Neural cell (in vitro differentiated cells): ENCODE measurements at regions not wholly inside any gene's neighbourhood (a gene's known extent, or its start where the extent isn't known, plus 50 kb on each side); places are given as distances from the start of the nearest gene placed in this dataset.

Experiments used
- H2AFZ ChIP-seq: fragments of 200-600, 300-800 bp; sonication (generic), shearing (Covaris generic); 2 replicates; pipeline ENCODE4 v1.6.0; 2014; ENCODE audit warnings: low read depth, mild to moderate bottlenecking, antibody characterized with exemption, low read length, moderate library complexity
- H3F3A ChIP-seq: fragments of 200-600 bp; shearing (Covaris generic); 2 replicates; pipeline ENCODE4 v1.6.1; 2016; ENCODE audit warnings: mild to moderate bottlenecking, moderate library complexity, mixed read lengths, antibody characterized with exemption, low read length; ENCODE audit not compliant: insufficient read depth, poor library complexity, severe bottlenecking
- H3K27ac ChIP-seq: fragments of 200-600, 300-800 bp; sonication (generic), shearing (Covaris generic); 2 replicates; pipeline ENCODE4 v1.5.1; 2014; ENCODE audit warnings: mild to moderate bottlenecking, low read length, moderate library complexity
- H3K27me3 ChIP-seq: fragments of 300-800, 200-600 bp; sonication (generic), shearing (Covaris generic); 2 replicates; pipeline ENCODE4 v1.6.0; 2014; ENCODE audit warnings: mild to moderate bottlenecking, low read depth, low read length, moderate library complexity; ENCODE audit not compliant: insufficient read depth
- H3K36me3 ChIP-seq: fragments of 300-800, 200-600 bp; sonication (generic), shearing (Covaris generic); 2 replicates; pipeline ENCODE4 v1.5.1; 2014; ENCODE audit warnings: mild to moderate bottlenecking, antibody characterized with exemption, low read length, moderate library complexity; ENCODE audit not compliant: insufficient read depth
- H3K4me2 ChIP-seq: fragments of 300-800, 200-600 bp; sonication (generic), shearing (Covaris generic); 2 replicates; pipeline ENCODE4 v1.6.0; 2014; ENCODE audit warnings: mild to moderate bottlenecking, low read length
- H3K4me3 ChIP-seq: fragments of 300-800, 200-600 bp; sonication (generic), shearing (Covaris generic); 2 replicates; pipeline ENCODE4 v1.5.1; 2014; ENCODE audit warnings: mild to moderate bottlenecking, low read length, moderate library complexity
- H3K79me2 ChIP-seq: fragments of 200-600 bp; shearing (Covaris generic); replicated peaks from 2 replicates; pipeline ENCODE4 v1.6.0; 2014; ENCODE audit warnings: mild to moderate bottlenecking, low read length, moderate library complexity; ENCODE audit not compliant: insufficient read depth
- H3K9ac ChIP-seq: fragments of 300-800, 200-600 bp; sonication (generic), shearing (Covaris generic); 2 replicates; pipeline ENCODE4 v1.6.1; 2016; ENCODE audit warnings: mild to moderate bottlenecking, low read length, mixed read lengths
- H3K9me2 ChIP-seq: fragments of 200-600 bp; shearing (Covaris generic); 2 replicates; pipeline ENCODE4 v1.6.1; 2016; ENCODE audit warnings: mild to moderate bottlenecking, low read length, mixed read lengths; ENCODE audit not compliant: insufficient read depth
- H3K9me3 ChIP-seq: fragments of 200-600, 300-800 bp; sonication (generic), shearing (Covaris generic); 2 replicates; pipeline ENCODE4 v1.6.1; 2016; ENCODE audit warnings: mild to moderate bottlenecking, mixed run types, low read length, moderate library complexity, mixed read lengths
- H4K20me1 ChIP-seq: fragments of 200-600 bp; shearing (Covaris generic); 2 replicates; pipeline ENCODE4 v1.6.1; 2016; ENCODE audit warnings: mild to moderate bottlenecking, mixed run types; ENCODE audit not compliant: insufficient read depth
- EP300 ChIP-seq: fragments of 450-650 bp; conservative IDR thresholded peaks from 2 replicates; pipeline ENCODE4 v1.6.1; 2014; ENCODE audit warnings: antibody characterized with exemption, mild to moderate bottlenecking, moderate library complexity; ENCODE audit not compliant: poor library complexity, severe bottlenecking
- EZH2 ChIP-seq: fragments of 200-600, 300-800 bp; shearing (Covaris generic), sonication (generic); IDR thresholded peaks from 2 replicates; pipeline ENCODE4 v1.6.1; 2014; ENCODE audit warnings: antibody characterized with exemption, low read length, borderline replicate concordance, mild to moderate bottlenecking; ENCODE audit not compliant: insufficient read depth, poor library complexity, severe bottlenecking
- MXI1 ChIP-seq: fragments of 450-650 bp; conservative IDR thresholded peaks from 2 replicates; pipeline ENCODE4 v1.6.1; 2014; ENCODE audit warnings: antibody characterized with exemption, mild to moderate bottlenecking; ENCODE audit not compliant: poor library complexity, severe bottlenecking
- POLR2AphosphoS5 ChIP-seq: IDR thresholded peaks from 2 replicates; pipeline ENCODE4 v1.6.1; 2012
- RAD21 ChIP-seq: fragments of 450-650 bp; conservative IDR thresholded peaks from 2 replicates; pipeline ENCODE4 v1.6.1; 2014; ENCODE audit warnings: antibody characterized with exemption, mild to moderate bottlenecking, moderate library complexity
- SMC3 ChIP-seq: fragments of 450-650 bp; conservative IDR thresholded peaks from 2 replicates; pipeline ENCODE4 v1.6.1; 2014; ENCODE audit warnings: antibody characterized with exemption, mild to moderate bottlenecking, moderate library complexity; ENCODE audit not compliant: poor library complexity
- TAF1 ChIP-seq: IDR thresholded peaks from 2 replicates; pipeline ENCODE4 v1.6.1; 2012; ENCODE audit warnings: low read depth
- TF ChIP-seq, protein P1 (sequence below): fragments of 450-650 bp; IDR thresholded peaks from 2 replicates; pipeline ENCODE4 v1.5.1; 2014; ENCODE audit warnings: antibody characterized with exemption, mild to moderate bottlenecking, moderate library complexity; ENCODE audit not compliant: poor library complexity, severe bottlenecking
- TF ChIP-seq, protein P2 (sequence below): IDR thresholded peaks from 2 replicates; pipeline ENCODE4 v1.6.1; 2012; ENCODE audit warnings: borderline replicate concordance

DNA sequence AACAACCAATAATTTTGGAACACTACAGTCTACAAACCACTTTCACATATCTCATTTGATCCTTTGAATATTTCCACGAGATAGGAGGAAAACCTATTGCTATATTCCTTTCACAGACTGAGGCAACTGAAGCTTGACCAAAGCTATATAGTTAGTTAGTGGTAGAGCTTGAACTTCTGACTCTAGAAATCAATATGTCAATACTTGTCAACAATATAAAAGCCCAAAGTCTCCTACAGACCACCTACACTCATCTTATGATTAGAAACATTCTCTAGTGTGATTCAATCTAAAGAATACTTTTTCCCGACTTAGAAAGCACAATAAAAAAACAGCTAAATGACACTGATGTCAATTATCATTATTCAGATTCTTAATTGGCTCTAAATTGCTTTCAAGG is 139.4 kb downstream of the RPS29 start:
- Histone ChIP-seq H3K79me2 (no peaks in the 10 kb centered on the region), H2AFZ (no peak overlapping the region), H3K27ac (no peak overlapping the region)

DNA sequence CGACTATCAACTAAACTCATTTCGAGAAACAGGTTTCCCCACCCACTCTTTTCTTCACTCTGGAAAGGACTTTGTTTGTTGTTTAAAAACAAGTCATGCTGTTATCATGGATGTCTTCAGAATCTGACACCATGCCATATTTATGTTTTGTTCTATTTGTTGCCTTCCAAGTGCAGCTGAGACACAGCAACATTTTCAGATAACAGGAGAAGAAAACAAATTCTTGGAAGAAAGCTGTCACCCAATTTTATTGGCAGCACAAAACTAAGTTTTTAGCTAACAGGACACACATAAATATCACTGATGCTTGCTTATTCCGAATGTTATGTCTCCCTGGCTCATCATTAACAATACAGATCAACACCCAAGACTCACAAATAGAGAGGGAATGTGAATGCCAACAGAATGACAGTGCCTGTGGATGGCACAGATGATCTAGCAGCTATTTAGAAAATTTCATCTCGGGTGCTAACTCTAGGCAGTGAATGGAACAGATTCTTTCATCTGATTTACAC is 147.9 kb downstream of the RPS29 start:
- H2AFZ ChIP-seq: no peak overlapping the region
- H3K9me2 ChIP-seq: no peaks in the 10 kb centered on the region
- no peak overlapping the region for H3K4me2 ChIP-seq
- no peak overlapping the region for H3K4me3 ChIP-seq
- H3K9ac ChIP-seq: no peak overlapping the region
- H4K20me1 ChIP-seq: no peaks in the 10 kb centered on the region
- H3K36me3 ChIP-seq: no peaks in the 10 kb centered on the region
- TF ChIP-seq SMC3 (no peak), EZH2 (no peak), MXI1 (no peak), POLR2AphosphoS5 (no peak), RAD21 (no peak), EP300 (no peak)
- TF ChIP-seq, protein P1, sequence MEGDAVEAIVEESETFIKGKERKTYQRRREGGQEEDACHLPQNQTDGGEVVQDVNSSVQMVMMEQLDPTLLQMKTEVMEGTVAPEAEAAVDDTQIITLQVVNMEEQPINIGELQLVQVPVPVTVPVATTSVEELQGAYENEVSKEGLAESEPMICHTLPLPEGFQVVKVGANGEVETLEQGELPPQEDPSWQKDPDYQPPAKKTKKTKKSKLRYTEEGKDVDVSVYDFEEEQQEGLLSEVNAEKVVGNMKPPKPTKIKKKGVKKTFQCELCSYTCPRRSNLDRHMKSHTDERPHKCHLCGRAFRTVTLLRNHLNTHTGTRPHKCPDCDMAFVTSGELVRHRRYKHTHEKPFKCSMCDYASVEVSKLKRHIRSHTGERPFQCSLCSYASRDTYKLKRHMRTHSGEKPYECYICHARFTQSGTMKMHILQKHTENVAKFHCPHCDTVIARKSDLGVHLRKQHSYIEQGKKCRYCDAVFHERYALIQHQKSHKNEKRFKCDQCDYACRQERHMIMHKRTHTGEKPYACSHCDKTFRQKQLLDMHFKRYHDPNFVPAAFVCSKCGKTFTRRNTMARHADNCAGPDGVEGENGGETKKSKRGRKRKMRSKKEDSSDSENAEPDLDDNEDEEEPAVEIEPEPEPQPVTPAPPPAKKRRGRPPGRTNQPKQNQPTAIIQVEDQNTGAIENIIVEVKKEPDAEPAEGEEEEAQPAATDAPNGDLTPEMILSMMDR: no peak
- TF ChIP-seq, protein P2, sequence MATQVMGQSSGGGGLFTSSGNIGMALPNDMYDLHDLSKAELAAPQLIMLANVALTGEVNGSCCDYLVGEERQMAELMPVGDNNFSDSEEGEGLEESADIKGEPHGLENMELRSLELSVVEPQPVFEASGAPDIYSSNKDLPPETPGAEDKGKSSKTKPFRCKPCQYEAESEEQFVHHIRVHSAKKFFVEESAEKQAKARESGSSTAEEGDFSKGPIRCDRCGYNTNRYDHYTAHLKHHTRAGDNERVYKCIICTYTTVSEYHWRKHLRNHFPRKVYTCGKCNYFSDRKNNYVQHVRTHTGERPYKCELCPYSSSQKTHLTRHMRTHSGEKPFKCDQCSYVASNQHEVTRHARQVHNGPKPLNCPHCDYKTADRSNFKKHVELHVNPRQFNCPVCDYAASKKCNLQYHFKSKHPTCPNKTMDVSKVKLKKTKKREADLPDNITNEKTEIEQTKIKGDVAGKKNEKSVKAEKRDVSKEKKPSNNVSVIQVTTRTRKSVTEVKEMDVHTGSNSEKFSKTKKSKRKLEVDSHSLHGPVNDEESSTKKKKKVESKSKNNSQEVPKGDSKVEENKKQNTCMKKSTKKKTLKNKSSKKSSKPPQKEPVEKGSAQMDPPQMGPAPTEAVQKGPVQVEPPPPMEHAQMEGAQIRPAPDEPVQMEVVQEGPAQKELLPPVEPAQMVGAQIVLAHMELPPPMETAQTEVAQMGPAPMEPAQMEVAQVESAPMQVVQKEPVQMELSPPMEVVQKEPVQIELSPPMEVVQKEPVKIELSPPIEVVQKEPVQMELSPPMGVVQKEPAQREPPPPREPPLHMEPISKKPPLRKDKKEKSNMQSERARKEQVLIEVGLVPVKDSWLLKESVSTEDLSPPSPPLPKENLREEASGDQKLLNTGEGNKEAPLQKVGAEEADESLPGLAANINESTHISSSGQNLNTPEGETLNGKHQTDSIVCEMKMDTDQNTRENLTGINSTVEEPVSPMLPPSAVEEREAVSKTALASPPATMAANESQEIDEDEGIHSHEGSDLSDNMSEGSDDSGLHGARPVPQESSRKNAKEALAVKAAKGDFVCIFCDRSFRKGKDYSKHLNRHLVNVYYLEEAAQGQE: no peak
- H3K79me2 ChIP-seq: no peaks in the 10 kb centered on the region
- H3K27ac ChIP-seq: no peak overlapping the region
- no peaks in the 10 kb centered on the region for H3K27me3 ChIP-seq
- H3F3A ChIP-seq: no peaks in the 10 kb centered on the region
- H3K9me3 ChIP-seq: peaks cover 5% of the 10 kb centered on the region

More for the DNA sequence above, 139.4 kb downstream of the RPS29 start:
- Histone ChIP-seq H3K9me3 (no peaks in the 10 kb centered on the region), H3K36me3 (no peaks in the 10 kb centered on the region), H3K9ac (no peak overlapping the region), H3K27me3 (no peaks in the 10 kb centered on the region), H4K20me1 (no peaks in the 10 kb centered on the region), H3K4me2 (no peak overlapping the region), H3K4me3 (no peak overlapping the region), H3K9me2 (no peaks in the 10 kb centered on the region), H3F3A (no peaks in the 10 kb centered on the region)
- TF ChIP-seq, protein P2: no peak
- TF ChIP-seq EZH2 (no peak), SMC3 (no peak), MXI1 (no peak), POLR2AphosphoS5 (no peak), TAF1 (no peak), EP300 (no peak), RAD21 (no peak)
- TF ChIP-seq, protein P1: no peak
